Liver (tissue), 3 donors: ENCODE measurements at regions not wholly inside any gene's neighbourhood (a gene's known extent, or its start where the extent isn't known, plus 50 kb on each side); places are given as distances from the start of the nearest gene placed in this dataset.

Source experiments
- EGR1 ChIP-seq, 2 donors: IDR thresholded peaks; 2 replicates each; pipeline ENCODE4 v1.6.1; 2016 to 2018; ENCODE audit warnings: antibody characterized with exemption in 2 of 2, low read depth in 2 of 2
- GABPA ChIP-seq, 2 donors: IDR thresholded peaks in 1 of 2; conservative IDR thresholded peaks in 1 of 2; 2 replicates each; pipeline ENCODE4 v1.6.1; 2016; ENCODE audit warnings: antibody characterized with exemption in 2 of 2, mild to moderate bottlenecking in 1 of 2, moderate library complexity in 1 of 2
- HNF4G ChIP-seq: IDR thresholded peaks from 2 replicates; pipeline ENCODE4 v1.6.1; 2016; ENCODE audit warnings: antibody characterized with exemption
- TAF1 ChIP-seq: conservative IDR thresholded peaks from 2 replicates; pipeline ENCODE4 v1.6.1; 2016; ENCODE audit warnings: antibody characterized with exemption, mild to moderate bottlenecking
- YY1 ChIP-seq: IDR thresholded peaks from 2 replicates; pipeline ENCODE4 v1.6.1; 2016; ENCODE audit warnings: antibody characterized with exemption, mild to moderate bottlenecking
- TF ChIP-seq, protein P1 (sequence below): fragments of 150-350 bp; IDR thresholded peaks from 2 replicates; pipeline ENCODE4 v1.5.1; 2017; ENCODE audit warnings: improper control_type of control experiment, low read depth, low read length; ENCODE audit not compliant: missing input control
- TF ChIP-seq, protein P2 (sequence below): IDR thresholded peaks from 2 replicates; pipeline ENCODE4 v1.6.1; 2016; ENCODE audit warnings: antibody characterized with exemption
- donor health status: healthy.
- donor health status: healthy.

DNA sequence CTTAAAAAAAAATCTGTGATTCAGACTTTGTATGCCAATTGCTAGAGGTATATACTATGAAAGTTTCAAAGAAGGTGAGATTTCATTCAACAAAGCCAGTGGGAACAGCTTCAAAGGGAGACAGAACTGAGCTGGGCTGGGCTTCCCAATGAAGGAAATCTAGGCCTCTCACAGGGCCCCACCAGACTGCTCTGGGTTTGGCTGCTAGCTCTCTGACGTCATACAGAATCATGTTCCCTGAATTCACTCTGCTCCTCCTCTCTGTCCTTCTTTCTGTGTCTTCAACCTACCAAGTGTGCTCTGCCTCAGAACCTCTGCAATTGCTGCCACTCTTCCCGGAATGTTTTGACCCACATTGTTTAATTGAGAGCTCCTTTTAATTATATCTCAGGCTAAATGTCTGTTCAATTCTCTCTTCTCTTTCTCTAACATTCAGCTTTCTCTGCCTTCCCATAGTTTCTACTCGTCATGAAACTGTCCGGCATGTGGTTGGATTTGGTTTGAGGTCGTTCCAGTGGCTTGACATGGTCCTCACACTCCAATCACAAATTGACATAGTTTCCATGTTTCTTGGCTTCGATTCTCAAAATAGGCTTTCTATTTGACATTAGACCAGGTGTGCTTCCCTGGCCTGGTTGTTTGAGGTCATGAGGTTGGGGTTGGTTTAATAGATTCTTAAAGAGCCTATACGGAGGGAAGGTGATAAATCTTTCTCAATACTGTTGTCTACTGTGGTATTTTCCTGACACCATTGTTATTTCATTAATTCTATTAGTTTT, 282.1 kb upstream of the EMCN start:
- TF ChIP-seq, protein P1, sequence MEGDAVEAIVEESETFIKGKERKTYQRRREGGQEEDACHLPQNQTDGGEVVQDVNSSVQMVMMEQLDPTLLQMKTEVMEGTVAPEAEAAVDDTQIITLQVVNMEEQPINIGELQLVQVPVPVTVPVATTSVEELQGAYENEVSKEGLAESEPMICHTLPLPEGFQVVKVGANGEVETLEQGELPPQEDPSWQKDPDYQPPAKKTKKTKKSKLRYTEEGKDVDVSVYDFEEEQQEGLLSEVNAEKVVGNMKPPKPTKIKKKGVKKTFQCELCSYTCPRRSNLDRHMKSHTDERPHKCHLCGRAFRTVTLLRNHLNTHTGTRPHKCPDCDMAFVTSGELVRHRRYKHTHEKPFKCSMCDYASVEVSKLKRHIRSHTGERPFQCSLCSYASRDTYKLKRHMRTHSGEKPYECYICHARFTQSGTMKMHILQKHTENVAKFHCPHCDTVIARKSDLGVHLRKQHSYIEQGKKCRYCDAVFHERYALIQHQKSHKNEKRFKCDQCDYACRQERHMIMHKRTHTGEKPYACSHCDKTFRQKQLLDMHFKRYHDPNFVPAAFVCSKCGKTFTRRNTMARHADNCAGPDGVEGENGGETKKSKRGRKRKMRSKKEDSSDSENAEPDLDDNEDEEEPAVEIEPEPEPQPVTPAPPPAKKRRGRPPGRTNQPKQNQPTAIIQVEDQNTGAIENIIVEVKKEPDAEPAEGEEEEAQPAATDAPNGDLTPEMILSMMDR, result no peak
- TF ChIP-seq TAF1 (no peak), EGR1 (IDR thresholded peaks at IDR 0.05; ENCODE audit: low read depth in 2 of 2) (no peak), YY1 (no peak), GABPA (IDR thresholded peaks at IDR 0.05 in 1 of 2, conservative IDR thresholded peaks at IDR 0.05 in 1 of 2) (no peak), HNF4G (no peak)
- TF ChIP-seq, protein P2, sequence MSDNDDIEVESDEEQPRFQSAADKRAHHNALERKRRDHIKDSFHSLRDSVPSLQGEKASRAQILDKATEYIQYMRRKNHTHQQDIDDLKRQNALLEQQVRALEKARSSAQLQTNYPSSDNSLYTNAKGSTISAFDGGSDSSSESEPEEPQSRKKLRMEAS, result no peak
